DND-41 (cell line): ENCODE measurements at regions not wholly inside any gene's neighbourhood (a gene's known extent, or its start where the extent isn't known, plus 50 kb on each side); places are given as distances from the start of the nearest gene placed in this dataset.

ENCODE experiments used
- ATAC-seq: fragments of 200-7000 bp; cut with Tn5 transposase; 3 replicates; pipeline ENCODE4 v1.9.1; 2021; ENCODE audit warnings: low read depth; ENCODE audit not compliant: insufficient read depth
- DNase-seq: peaks from one replicate; pipeline ENCODE4 v3.0.0-alpha.2; 2020
- H2AFZ ChIP-seq: 2 replicates; pipeline ENCODE4 v1.6.0; 2012; ENCODE audit warnings: low read depth, low read length
- H3K27ac ChIP-seq: 2 replicates; pipeline ENCODE4 v1.5.1; 2012; ENCODE audit warnings: low read length, inconsistent platforms
- H3K27me3 ChIP-seq: fragments of 200-600 bp; sonication (generic); 2 replicates; pipeline ENCODE4 v1.6.0; 2012; ENCODE audit warnings: low read length, mild to moderate bottlenecking, inconsistent platforms; ENCODE audit not compliant: insufficient read depth, poor library complexity
- H3K36me3 ChIP-seq: 2 replicates; pipeline ENCODE4 v1.5.1; 2012; ENCODE audit warnings: low read length, inconsistent platforms; ENCODE audit not compliant: insufficient read depth
- H3K4me1 ChIP-seq: 2 replicates; pipeline ENCODE4 v1.5.1; 2012; ENCODE audit warnings: mild to moderate bottlenecking, low read length; ENCODE audit not compliant: insufficient read depth
- H3K4me2 ChIP-seq: 2 replicates; pipeline ENCODE4 v1.6.0; 2012; ENCODE audit warnings: mild to moderate bottlenecking, moderate library complexity, low read length, inconsistent platforms; ENCODE audit not compliant: insufficient read depth
- H3K4me3 ChIP-seq, 2 experiments: fragments of 200-600 bp in 1 of 2; shearing (Covaris generic) in 1 of 2; 2 replicates each; pipeline ENCODE4 v1.5.1; 2012 to 2016; ENCODE audit warnings: inconsistent platforms in 2 of 2, low read length in 2 of 2, mild to moderate bottlenecking in 2 of 2, low read depth in 1 of 2, moderate library complexity in 1 of 2
- H3K79me2 ChIP-seq: 2 replicates; pipeline ENCODE4 v1.6.0; 2012; ENCODE audit warnings: low read length, inconsistent platforms; ENCODE audit not compliant: insufficient read depth
- H3K9ac ChIP-seq: 2 replicates; pipeline ENCODE4 v1.6.0; 2012; ENCODE audit warnings: low read depth, mild to moderate bottlenecking, inconsistent platforms, low read length, moderate library complexity
- H3K9me3 ChIP-seq: 2 replicates; pipeline ENCODE4 v1.5.1; 2012; ENCODE audit warnings: low read length, moderate library complexity, mild to moderate bottlenecking, inconsistent platforms; ENCODE audit not compliant: insufficient read depth, severe bottlenecking
- H4K20me1 ChIP-seq: 2 replicates; pipeline ENCODE4 v1.6.0; 2012; ENCODE audit warnings: low read length; ENCODE audit not compliant: insufficient read depth
- EZH2 ChIP-seq: IDR thresholded peaks from 3 replicates; pipeline ENCODE4 v1.6.1; 2012; ENCODE audit warnings: borderline replicate concordance, low read depth, mild to moderate bottlenecking, moderate library complexity, low read length, inconsistent platforms; ENCODE audit not compliant: severe bottlenecking
- TF ChIP-seq, protein P1 (sequence below): IDR thresholded peaks from 2 replicates; pipeline ENCODE4 v1.5.1; 2012; ENCODE audit warnings: borderline replicate concordance, low read length, moderate library complexity, mild to moderate bottlenecking; ENCODE audit not compliant: poor library complexity, severe bottlenecking; ENCODE audit errors: extremely low read depth

DNA sequence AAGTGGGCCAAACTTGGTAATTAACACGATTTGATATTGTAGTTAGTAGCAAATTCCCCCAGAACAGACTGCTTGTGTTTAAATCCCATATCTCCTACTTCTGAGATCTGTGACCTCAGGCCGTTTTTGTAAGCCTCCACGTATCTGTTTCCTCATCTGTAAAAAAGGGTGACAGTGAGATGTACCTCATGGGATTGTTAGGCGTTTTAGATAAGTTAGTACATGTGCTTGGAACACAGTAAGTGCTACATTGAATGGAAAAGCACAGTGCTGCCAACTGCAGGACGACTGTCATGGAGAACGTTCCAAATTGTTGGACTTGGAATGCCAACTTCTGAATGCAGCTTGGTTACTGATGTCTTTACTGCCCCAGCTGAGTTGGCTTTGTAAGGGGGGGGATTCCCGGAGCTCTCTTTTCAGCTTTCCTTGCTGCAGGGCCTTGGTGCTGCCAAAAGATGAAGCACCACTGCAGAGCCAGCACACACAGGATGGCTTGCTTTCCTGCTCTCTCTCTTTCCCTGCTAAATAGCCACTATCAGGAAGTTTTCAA is 108.6 kb downstream of the OPN5 start:
- H2AFZ ChIP-seq, result no peak overlapping the region
- no peak overlapping the region for H3K4me3 ChIP-seq
- H3K9me3 ChIP-seq, result no peaks in the 10 kb centered on the region
- no peaks in the 10 kb centered on the region for H3K36me3 ChIP-seq
- ATAC-seq (no peak), DNase-seq (no peak)
- TF ChIP-seq, protein P1, sequence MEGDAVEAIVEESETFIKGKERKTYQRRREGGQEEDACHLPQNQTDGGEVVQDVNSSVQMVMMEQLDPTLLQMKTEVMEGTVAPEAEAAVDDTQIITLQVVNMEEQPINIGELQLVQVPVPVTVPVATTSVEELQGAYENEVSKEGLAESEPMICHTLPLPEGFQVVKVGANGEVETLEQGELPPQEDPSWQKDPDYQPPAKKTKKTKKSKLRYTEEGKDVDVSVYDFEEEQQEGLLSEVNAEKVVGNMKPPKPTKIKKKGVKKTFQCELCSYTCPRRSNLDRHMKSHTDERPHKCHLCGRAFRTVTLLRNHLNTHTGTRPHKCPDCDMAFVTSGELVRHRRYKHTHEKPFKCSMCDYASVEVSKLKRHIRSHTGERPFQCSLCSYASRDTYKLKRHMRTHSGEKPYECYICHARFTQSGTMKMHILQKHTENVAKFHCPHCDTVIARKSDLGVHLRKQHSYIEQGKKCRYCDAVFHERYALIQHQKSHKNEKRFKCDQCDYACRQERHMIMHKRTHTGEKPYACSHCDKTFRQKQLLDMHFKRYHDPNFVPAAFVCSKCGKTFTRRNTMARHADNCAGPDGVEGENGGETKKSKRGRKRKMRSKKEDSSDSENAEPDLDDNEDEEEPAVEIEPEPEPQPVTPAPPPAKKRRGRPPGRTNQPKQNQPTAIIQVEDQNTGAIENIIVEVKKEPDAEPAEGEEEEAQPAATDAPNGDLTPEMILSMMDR, result no peak
- no peak for TF ChIP-seq EZH2
- H4K20me1 ChIP-seq, result no peaks in the 10 kb centered on the region
- H3K4me2 ChIP-seq, result no peak overlapping the region
- no peaks in the 10 kb centered on the region for H3K79me2 ChIP-seq
- H3K4me1 ChIP-seq, result no peaks in the 10 kb centered on the region
- no peaks in the 10 kb centered on the region for H3K27me3 ChIP-seq
- no peak overlapping the region for H3K27ac ChIP-seq
- no peak overlapping the region for H3K9ac ChIP-seq

DNA sequence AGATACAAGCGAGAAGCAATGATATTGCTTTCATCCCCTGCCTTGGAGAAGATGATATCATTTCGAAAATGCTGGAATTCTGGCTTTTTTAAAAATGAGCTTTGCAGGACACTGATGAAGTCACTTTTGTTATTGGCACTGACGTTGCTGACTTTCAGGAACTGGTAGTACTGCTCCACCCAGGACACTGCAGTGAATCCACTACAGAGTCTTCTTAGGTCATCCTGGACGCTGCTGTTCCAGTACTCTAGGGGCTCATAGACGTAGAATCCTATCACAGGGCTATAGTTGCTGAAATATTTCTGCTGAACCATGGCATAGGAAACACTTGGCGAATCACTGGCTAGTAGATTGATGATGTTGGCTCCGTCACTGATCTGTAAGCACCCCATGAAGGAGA is 97.2 kb downstream of the OPN5 start:
- no peaks in the 10 kb centered on the region for H3K36me3 ChIP-seq
- TF ChIP-seq EZH2, result no peak
- TF ChIP-seq, protein P1, result no peak
- H3K4me1 ChIP-seq, result no peaks in the 10 kb centered on the region
- H3K4me2 ChIP-seq, result no peak overlapping the region
- H3K79me2 ChIP-seq, result no peaks in the 10 kb centered on the region
- H2AFZ ChIP-seq, result no peak overlapping the region
- no peaks in the 10 kb centered on the region for H3K9me3 ChIP-seq
- H3K9ac ChIP-seq, result no peak overlapping the region
- H3K4me3 ChIP-seq, result no peak overlapping the region
- no peak for ATAC-seq
- no peak for DNase-seq
- no peaks in the 10 kb centered on the region for H4K20me1 ChIP-seq
- no peaks in the 10 kb centered on the region for H3K27me3 ChIP-seq
- no peak overlapping the region for H3K27ac ChIP-seq
